Lung (tissue), 11 donors: ENCODE measurements at regions not wholly inside any gene's neighbourhood (a gene's known extent, or its start where the extent isn't known, plus 50 kb on each side); places are given as distances from the start of the nearest gene placed in this dataset.
A peak's percentile ranks its signal among the peaks of the same experiment; 100 is the strongest.

Source experiments
- ATAC-seq: fragments of 200-7000 bp; cut with Tn5 transposase; one replicate; pipeline ENCODE4 v1.9.1; 2020; ENCODE audit warnings: moderate number of reproducible peaks; ENCODE audit not compliant: insufficient read depth, low FRiP score
- DNase-seq, 3 donors: peaks; one replicate each; pipeline ENCODE4 v3.0.0-alpha.2; 2013 to 2017
- H3K27ac ChIP-seq, 2 donors: one replicate each; pipeline ENCODE4 v1.5.1; 2013; ENCODE audit warnings: mild to moderate bottlenecking in 2 of 2, moderate library complexity in 2 of 2, control low read depth in 1 of 2, inconsistent platforms in 1 of 2, low read depth in 1 of 2, low read length in 1 of 2
- H3K27me3 ChIP-seq, 3 donors: one replicate each; pipeline ENCODE4 v1.5.1; 2013; ENCODE audit warnings: low read length in 2 of 3; ENCODE audit not compliant: control insufficient read depth in 3 of 3, insufficient read depth in 3 of 3
- H3K36me3 ChIP-seq, 4 donors: one replicate each; pipeline ENCODE4 v1.5.1; 2013; ENCODE audit warnings: low read length in 4 of 4, mild to moderate bottlenecking in 1 of 4, moderate library complexity in 1 of 4; ENCODE audit not compliant: control insufficient read depth in 4 of 4, insufficient read depth in 4 of 4
- H3K4me1 ChIP-seq, 5 donors: one replicate each; pipeline ENCODE4 v1.5.1; 2013; ENCODE audit warnings: low read length in 5 of 5, mild to moderate bottlenecking in 2 of 5, moderate library complexity in 1 of 5; ENCODE audit not compliant: control insufficient read depth in 5 of 5, insufficient read depth in 5 of 5
- H3K4me3 ChIP-seq: one replicate; pipeline ENCODE4 v1.5.1; 2013; ENCODE audit warnings: mild to moderate bottlenecking, control low read depth, moderate library complexity
- H3K9ac ChIP-seq, 2 donors: one replicate each; pipeline ENCODE4 v1.5.1; 2013; ENCODE audit warnings: low read length in 2 of 2, control low read depth in 1 of 2; ENCODE audit not compliant: insufficient read depth in 1 of 2
- H3K9me3 ChIP-seq, 4 donors: one replicate each; pipeline ENCODE4 v1.5.1; 2013; ENCODE audit warnings: low read length in 3 of 4, mild to moderate bottlenecking in 1 of 4, moderate library complexity in 1 of 4; ENCODE audit not compliant: control insufficient read depth in 4 of 4, insufficient read depth in 3 of 4
- CTCF ChIP-seq: IDR thresholded peaks from 2 replicates; pipeline ENCODE4 v1.5.1; 2012; ENCODE audit warnings: mild to moderate bottlenecking; ENCODE audit errors: control extremely low read depth, extremely low read depth
- WGBS, 2 donors: extraction: QIAGEN DNeasy Blood & Tissue Kit; methylation state at CpG; one replicate each; pipeline ENCODE4 v1.1.7; 2013; 5-methylcytosine and 5-hydroxymethylcytosine counted together
- donor health status: control.
- donor health status: control.
- donor health status: Bipolar disorder and iron deficiency.
- donor health status: healthy.
- donor health status: DM: yes; HTN: yes; CAD: no.

GRCh38 chr14:76961631-76962302 lies 66.7 kb downstream of the IRF2BPL start:
- Histone ChIP-seq H3K4me1 (peaks cover 3 to 34% (median 18%) of the 10 kb centered on the region in 5 donors), H3K36me3 (no peaks in the 10 kb centered on the region), H3K9me3 (no peaks in the 10 kb centered on the region), H3K27me3 (no peaks in the 10 kb centered on the region), H3K9ac (peak overlapping the region in 1 of 2 donors; percentile 48), H3K27ac (peak overlapping the region; percentile 87 to 92), H3K4me3 (no peak overlapping the region)
- WGBS, 2 donors = 1 to 4% methylated on average over 24 of the region's 24 CpGs
- no peak for TF ChIP-seq CTCF
- peak; percentile 93 for ATAC-seq
- peak; percentile 88 to 94 (median 92) for DNase-seq

GRCh38 chr14:76958980-76959710 lies 69.4 kb downstream of the IRF2BPL start:
- ATAC-seq (no peak), DNase-seq (no peak)
- 81 to 88% methylated on average over 8 of the region's 8 CpGs for WGBS, 2 donors
- Histone ChIP-seq H3K9me3 (no peaks in the 10 kb centered on the region), H3K27ac (peak overlapping the region; percentile 26 to 93), H3K27me3 (no peaks in the 10 kb centered on the region), H3K4me3 (no peak overlapping the region), H3K4me1 (peaks cover 10 to 50% (median 33%) of the 10 kb centered on the region in 5 donors), H3K36me3 (no peaks in the 10 kb centered on the region), H3K9ac (no peak overlapping the region)
- no peak for TF ChIP-seq CTCF

DNA sequence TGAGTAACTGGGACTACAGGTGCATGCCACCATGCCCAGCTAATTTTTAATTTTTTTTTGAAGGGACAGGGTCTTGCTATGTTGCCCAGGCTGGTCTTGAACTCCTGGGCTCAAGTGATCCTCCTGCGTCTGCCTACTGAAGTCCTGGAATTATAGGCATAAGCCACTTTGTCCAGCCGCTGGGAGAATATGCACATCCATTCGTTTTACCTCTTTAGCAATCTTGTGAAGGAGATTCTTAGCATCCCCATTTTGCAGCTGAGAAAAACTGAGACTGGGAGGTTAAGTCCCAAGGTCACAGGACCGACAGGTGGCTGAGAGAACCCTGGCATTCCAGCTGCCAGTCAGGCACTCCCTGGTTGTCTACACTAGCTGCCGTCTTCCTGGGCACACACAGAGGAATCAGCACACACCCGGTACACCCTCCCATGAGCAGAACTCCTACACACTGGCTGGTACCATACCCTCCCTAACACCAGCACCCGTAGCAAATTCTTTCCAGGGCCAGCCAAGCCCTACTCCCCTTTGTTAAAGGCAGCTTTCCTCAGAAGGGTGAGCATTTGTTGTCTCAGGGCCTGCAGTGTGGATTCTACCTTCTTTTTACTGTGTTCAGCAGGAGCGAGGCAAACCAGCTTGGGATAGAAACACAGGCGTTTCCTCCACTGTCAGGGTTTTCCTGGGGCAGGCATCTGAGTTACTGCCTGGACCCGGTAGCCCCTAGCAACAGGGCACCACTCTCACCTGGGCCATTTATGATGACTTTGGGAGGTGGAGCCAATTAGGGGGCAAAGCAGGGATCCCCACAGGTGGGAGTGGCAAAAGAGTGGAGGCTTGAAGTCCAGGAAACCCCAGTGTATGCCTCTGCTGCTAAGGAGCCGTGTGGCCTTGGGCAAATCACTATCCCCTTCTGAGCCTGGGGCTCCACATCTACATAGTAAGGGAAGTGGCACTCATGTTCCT lies 70.2 kb downstream of the IRF2BPL start:
- Histone ChIP-seq H3K36me3 (no peaks in the 10 kb centered on the region), H3K4me3 (no peak overlapping the region), H3K9me3 (no peaks in the 10 kb centered on the region), H3K27ac (peak overlapping the region; percentile 4 to 93), H3K27me3 (no peaks in the 10 kb centered on the region), H3K9ac (no peak overlapping the region), H3K4me1 (peaks cover 12 to 58% (median 35%) of the 10 kb centered on the region in 5 donors)
- 75 to 81% methylated on average over 11 of the region's 11 CpGs for WGBS, 2 donors
- DNase-seq (no peak), ATAC-seq (no peak)
- TF ChIP-seq CTCF = no peak
